Kidney epithelial cell (primary cell): ENCODE measurements at regions not wholly inside any gene's neighbourhood (a gene's known extent, or its start where the extent isn't known, plus 50 kb on each side); places are given as distances from the start of the nearest gene placed in this dataset.

Experiments used
- DNase-seq: peaks from one replicate; pipeline ENCODE4 v3.0.0-alpha.2; 2010; ENCODE audit warnings: low read depth
- H3K27me3 ChIP-seq: 2 replicates; pipeline ENCODE4 v1.6.0; 2011; ENCODE audit warnings: low read length; ENCODE audit not compliant: control insufficient read depth, insufficient read depth
- H3K36me3 ChIP-seq: 2 replicates; pipeline ENCODE4 v1.5.1; 2011; ENCODE audit warnings: low read length; ENCODE audit not compliant: control insufficient read depth, insufficient read depth
- H3K4me3 ChIP-seq: 2 replicates; pipeline ENCODE4 v1.5.1; 2011; ENCODE audit warnings: low read depth, mild to moderate bottlenecking, control low read depth, low read length
- CTCF ChIP-seq: IDR thresholded peaks from 2 replicates; pipeline ENCODE4 v1.5.1; 2011; ENCODE audit warnings: mild to moderate bottlenecking, moderate library complexity, low read length, control low read depth, inconsistent platforms; ENCODE audit not compliant: insufficient read depth, poor library complexity, severe bottlenecking

- no peak for TF ChIP-seq CTCF
- H3K4me3 ChIP-seq, result no peak overlapping the region
- no peak for DNase-seq
- no peaks in the 10 kb centered on the region for H3K36me3 ChIP-seq
- H3K27me3 ChIP-seq, result no peaks in the 10 kb centered on the region
Observed at GRCh38 chr9:81758123-81758797, 68.9 kb upstream of the TLE1 start.

- DNase-seq, result peak; percentile 84
- TF ChIP-seq CTCF, result no peak
- H3K27me3 ChIP-seq, result no peaks in the 10 kb centered on the region
- no peaks in the 10 kb centered on the region for H3K36me3 ChIP-seq
- no peak overlapping the region for H3K4me3 ChIP-seq
Observed at GRCh38 chr9:81759680-81760215, 70.4 kb upstream of the TLE1 start.

- H3K36me3 ChIP-seq, result no peaks in the 10 kb centered on the region
- TF ChIP-seq CTCF, result no peak
- no peak for DNase-seq
Observed at GRCh38 chr9:81767921-81768320, 78.6 kb upstream of the TLE1 start.

GRCh38 chr9:81771571-81771970, 82.2 kb upstream of the TLE1 start:
- no peak for TF ChIP-seq CTCF
- peak; percentile 29 for DNase-seq
- H3K36me3 ChIP-seq, result no peaks in the 10 kb centered on the region
- no peaks in the 10 kb centered on the region for H3K27me3 ChIP-seq
- no peak overlapping the region for H3K4me3 ChIP-seq

More at GRCh38 chr9:81767921-81768320, 78.6 kb upstream of the TLE1 start:
- Histone ChIP-seq H3K4me3 (no peak overlapping the region), H3K27me3 (no peaks in the 10 kb centered on the region)

GRCh38 chr9:81772144-81772543, 82.8 kb upstream of the TLE1 start:
- no peaks in the 10 kb centered on the region for H3K36me3 ChIP-seq
- H3K27me3 ChIP-seq, result no peaks in the 10 kb centered on the region
- peak; percentile 32 for DNase-seq
- no peak for TF ChIP-seq CTCF
- H3K4me3 ChIP-seq, result no peak overlapping the region

- DNase-seq, result no peak
- no peak for TF ChIP-seq CTCF
- Histone ChIP-seq H3K36me3 (no peaks in the 10 kb centered on the region), H3K4me3 (no peak overlapping the region), H3K27me3 (no peaks in the 10 kb centered on the region)
Observed at GRCh38 chr9:81776390-81776789, 87.0 kb upstream of the TLE1 start.
